PC-3 (cell line): ENCODE measurements at regions not wholly inside any gene's neighbourhood (a gene's known extent, or its start where the extent isn't known, plus 50 kb on each side); places are given as distances from the start of the nearest gene placed in this dataset.

ENCODE experiments used
- CTCF ChIP-seq: fragments of 300-600 bp; sonication (generic); conservative IDR thresholded peaks from 2 replicates; pipeline ENCODE4 v1.5.1; 2017; ENCODE audit warnings: antibody characterized with exemption, low read depth, mild to moderate bottlenecking, low read length
- EZH2phosphoT487 ChIP-seq: fragments of 300-600 bp; sonication (generic); IDR thresholded peaks from 2 replicates; pipeline ENCODE4 v1.6.1; 2018; ENCODE audit warnings: mild to moderate bottlenecking, antibody characterized with exemption, low read length, borderline replicate concordance

DNA sequence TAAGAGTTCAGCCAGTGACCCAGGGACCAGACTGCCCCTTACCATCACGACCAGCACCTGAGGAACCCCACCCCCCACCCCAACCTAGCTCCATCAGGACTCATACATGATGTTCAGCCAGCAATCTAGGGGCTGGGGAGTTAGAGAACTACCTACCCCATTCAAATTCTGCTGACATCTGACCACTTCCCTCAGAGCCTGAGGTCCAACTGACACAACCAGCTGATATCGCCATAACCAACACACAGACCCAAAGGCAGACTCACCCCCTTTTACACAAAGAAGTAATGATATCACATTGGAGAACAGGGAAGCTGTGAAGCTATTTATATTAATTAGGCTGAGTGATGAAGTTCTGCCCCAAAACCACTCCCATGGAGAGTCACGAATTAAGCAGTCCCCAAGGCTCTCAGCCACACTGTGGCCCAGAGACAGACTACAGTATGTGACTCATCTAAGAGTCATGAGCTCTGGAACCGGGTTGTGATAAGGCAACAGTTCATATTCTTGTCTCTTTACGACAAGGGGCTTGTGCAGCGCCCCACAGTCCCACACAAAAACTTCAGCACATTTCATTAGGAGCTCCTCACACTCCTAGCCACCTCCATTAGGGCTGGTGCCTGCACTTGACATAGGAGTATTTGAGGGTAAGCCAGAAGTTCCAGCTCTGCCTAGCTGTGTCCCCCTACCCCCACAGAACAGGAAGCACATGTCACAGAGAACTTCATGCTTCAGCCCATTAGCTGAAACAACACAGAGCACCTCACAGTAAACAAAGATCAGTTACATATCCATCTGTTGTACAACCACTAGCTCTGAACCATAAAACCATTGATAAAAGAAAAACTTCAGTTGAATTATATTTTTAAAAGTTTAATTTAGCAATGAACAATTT is 184.7 kb upstream of the ZCCHC13 start:
- TF ChIP-seq CTCF = no peak
- no peak for TF ChIP-seq EZH2phosphoT487
